HG03103 (cell line): ENCODE measurements at regions not wholly inside any gene's neighbourhood (a gene's known extent, or its start where the extent isn't known, plus 50 kb on each side); places are given as distances from the start of the nearest gene placed in this dataset.

ENCODE experiments used
- ATAC-seq: cut with Tn5 transposase; IDR thresholded peaks from one replicate; pipeline ENCODE4 v1.9.1; 2021; ENCODE audit warnings: low read depth; ENCODE audit not compliant: unreplicated experiment

DNA sequence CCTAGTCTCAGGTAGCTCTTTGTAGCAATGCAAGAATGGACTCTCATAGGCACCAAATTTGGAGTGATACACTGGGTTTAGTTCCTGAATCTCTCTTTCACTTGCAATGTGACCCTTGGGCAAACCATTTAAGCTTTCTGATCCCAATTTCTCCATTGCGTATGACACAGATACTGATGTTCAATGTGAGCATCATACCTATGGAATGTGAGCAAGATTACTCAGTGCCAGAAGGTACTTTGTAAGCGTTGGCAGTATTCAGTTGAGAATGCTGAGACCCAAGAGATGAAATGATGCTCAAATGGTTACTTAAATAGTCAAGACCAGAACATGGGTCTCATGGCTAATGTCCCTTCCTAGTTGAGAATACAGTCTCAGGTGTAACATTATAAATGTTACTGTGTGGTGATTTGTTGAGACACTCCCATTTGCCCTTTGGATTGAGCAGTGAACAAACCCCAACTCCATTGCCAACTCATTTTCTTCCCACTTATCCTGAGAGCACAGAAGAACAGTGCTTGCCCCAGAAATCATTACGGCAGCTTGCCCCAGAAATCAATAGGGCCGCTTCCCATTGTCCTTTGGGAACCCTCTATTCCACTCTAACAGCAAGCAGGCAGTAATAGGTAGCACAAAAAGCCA is 134.1 kb downstream of the SOX9 start:
- no peak for ATAC-seq

DNA sequence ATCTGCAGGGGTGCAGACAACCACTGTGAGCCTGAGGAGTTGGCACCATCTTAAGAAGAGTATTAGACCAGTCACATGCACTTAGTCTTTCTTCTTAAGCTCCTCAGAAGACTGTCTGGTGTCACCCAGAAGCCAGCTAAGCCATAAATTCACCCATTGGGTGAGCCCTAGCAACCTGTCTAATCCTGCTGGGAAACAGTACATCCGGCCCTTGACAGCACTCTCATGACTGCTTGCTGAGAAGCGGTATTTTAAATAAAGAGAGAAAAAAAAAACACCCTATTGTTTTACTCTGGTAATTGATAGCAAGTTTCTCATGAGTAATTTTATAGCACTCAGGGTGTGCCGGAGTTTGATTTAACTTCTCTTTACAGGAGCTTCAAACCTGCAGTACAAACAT is 134.7 kb downstream of the SOX9 start:
- ATAC-seq = no peak

DNA sequence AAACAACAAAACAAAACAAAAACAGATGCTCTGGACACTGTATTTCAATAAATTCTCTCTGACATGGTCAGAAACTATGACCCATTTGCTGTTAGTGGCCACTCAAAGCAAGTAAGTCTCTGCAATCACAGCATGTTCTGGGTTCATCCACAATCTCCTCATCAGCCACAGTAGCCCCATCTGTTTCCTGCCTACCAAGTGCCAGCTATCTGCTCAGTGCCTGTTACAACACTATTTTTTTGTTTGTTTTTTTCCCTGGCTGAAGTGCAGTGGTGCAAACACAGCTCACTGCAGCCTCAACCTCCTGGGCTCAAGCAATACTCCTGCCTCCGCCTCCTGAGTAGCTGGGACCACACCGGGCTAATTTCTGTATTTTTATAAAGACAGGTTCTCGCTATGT is 137.9 kb downstream of the SOX9 start:
- ATAC-seq = no peak

GRCh38 chr17:72259922-72260321 is 139.1 kb downstream of the SOX9 start:
- ATAC-seq = no peak

- no peak for ATAC-seq
Observed at GRCh38 chr17:72262766-72263165, 141.9 kb downstream of the SOX9 start.

DNA sequence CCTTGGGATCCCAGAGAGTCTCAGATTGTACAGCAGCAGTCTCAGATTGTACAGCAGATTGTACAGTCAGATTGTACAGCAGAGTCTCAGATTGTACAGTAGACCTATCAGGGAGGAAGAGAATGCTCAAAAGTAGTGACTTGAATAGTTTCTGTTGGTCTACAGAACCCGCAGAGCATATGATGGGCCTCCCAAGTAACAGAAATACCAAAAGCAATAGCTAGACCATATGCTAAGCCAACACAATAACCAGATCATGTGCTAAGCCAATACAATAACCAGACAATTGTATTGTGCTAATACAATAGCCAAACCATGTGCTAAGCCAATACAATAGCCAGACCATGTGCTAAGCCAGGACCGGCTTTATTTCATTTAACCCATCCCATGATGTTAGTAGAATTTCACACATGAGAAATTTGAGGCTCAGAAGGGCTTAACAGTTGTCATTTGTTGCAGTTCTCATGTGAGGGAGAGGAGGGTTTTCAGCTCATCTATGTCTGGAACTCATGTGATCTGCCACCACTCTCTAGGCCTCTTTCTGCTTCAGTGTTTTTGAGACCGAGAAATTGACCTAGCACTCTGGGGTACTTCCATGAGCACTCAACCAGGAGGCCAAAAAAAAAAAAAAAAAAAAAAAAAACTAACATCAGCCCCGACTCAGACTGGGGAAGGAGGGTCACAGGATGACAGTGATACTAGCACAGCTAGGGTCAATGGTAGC is 144.0 kb downstream of the SOX9 start:
- peak; percentile 51 for ATAC-seq

- ATAC-seq = no peak
Observed at GRCh38 chr17:72266112-72266775, 145.4 kb downstream of the SOX9 start.

DNA sequence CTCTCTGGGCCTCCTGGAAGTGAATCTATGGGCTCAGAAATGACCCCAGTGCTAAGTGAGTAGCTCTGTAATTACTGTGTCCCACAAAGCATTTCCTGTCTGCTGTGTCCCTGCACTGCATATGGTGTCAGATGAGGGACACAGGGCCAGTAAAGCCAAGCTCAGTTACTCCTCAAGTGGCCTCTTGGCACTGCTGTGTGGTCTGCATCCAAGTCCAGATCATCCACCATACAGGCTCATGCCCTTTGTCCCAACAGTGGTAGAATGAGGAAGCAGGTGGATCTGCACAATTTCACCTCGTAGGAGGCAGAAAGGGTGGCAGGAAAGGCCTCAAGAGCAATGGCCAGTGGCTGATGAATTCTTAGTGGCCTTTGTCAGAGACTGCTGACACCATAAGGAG is 146.8 kb downstream of the SOX9 start:
- ATAC-seq = no peak

DNA sequence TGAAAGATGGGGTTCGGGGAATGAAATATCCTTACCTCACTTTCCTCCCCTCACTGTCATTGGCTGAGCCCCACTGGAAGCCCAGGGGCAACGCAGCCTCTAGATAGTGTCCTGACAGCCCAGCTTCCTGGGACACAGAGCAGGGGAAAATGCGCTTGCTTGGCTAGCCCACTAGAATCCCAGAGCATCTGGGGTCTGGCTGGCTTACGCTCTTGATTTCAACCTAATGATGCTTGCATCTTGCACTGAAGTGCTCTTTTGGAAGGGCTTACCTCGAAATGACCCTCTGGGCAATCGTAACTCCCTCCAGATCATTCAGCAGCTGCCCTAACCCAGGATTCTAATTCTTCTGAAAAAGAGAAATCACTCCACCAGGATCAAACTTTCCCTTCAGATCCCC is 147.6 kb downstream of the SOX9 start:
- no peak for ATAC-seq

- ATAC-seq = no peak
Observed at GRCh38 chr17:72270273-72270924, 149.6 kb downstream of the SOX9 start.

- no peak for ATAC-seq
Observed at GRCh38 chr17:72271603-72272002, 150.8 kb downstream of the SOX9 start.

DNA sequence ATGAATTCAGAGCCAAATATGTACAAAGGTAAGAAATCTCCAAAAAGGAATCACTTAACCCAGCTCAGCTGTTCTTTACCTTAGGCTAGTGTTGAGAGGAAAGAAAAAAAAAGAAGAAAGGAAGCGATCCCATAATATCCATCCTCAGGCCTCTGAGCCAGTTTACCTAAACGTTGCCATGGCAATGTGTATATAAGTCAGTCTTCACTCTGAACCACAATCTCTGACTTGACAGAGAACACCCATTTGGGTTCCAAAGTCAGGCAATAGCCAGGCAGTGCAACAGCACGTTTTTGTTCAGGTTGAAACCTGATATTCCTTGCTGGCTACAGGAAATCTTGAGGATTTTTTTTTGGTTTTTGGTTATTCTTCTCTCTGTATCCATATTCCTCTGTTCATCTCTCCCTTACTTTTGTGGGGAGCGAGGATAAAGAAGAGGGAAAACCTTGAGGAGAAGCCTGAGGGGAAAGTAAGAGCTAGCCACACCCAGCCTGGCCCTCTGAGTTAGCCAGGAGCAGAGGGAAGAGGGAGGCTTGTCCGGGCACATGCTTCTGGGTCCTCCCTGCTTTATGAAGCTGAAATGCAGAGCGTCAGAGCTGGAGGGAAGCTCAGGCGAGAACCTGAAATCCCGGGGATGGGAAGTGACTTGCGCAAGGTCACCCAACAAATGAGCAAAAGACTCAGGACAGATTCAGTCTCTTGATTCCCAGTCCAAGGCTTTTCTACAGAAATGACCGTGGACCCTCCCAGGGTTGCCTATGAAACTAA is 152.7 kb downstream of the SOX9 start:
- no peak for ATAC-seq

GRCh38 chr17:72274614-72275013 is 153.8 kb downstream of the SOX9 start:
- ATAC-seq = no peak

- no peak for ATAC-seq
Observed at GRCh38 chr17:72280881-72281280, 160.1 kb downstream of the SOX9 start.

GRCh38 chr17:72282439-72283029 is 161.7 kb downstream of the SOX9 start:
- ATAC-seq = no peak

GRCh38 chr17:72284806-72285205 is 164.0 kb downstream of the SOX9 start:
- ATAC-seq = no peak

DNA sequence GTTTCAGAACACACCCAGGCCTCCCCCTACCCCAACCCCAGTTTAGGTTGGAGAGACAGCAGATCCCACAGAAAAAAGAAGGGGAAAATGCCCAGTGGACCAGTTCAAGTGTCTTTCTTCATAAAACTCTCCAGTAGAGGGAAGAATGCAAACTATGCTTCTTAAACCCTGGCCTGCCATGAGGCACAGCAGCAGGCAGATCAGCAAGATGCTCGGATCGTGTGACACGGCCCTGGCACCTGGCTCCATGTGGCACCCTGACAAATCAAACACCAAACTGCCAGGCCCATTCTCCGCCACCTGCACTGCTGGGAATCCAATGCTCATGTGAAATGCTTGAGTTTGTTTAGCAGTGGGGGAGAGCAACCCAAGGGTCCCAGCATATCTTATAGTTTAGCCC is 166.8 kb downstream of the SOX9 start:
- ATAC-seq = no peak

DNA sequence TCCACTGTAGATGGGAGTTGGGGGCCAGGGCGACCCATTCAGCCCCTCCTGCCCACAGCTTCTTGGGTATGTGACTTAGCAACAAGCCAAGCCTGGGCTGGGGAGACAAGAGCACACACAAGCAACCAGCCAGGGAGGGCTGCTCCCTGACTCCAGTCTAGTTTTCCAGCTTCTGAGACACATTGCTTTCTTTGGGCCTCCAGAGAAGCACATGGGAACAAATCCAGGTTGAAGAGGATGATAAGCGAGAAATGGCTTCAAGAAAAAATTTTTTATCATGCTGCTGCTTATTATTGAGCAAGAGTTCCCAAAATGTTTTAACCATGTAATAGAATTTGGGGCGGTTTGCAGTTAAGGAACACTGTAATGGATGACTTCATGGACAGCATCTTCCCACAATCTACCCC is 173.7 kb downstream of the SOX9 start:
- no peak for ATAC-seq

- ATAC-seq = no peak
Observed at GRCh38 chr17:72295916-72296315, 175.1 kb downstream of the SOX9 start.

DNA sequence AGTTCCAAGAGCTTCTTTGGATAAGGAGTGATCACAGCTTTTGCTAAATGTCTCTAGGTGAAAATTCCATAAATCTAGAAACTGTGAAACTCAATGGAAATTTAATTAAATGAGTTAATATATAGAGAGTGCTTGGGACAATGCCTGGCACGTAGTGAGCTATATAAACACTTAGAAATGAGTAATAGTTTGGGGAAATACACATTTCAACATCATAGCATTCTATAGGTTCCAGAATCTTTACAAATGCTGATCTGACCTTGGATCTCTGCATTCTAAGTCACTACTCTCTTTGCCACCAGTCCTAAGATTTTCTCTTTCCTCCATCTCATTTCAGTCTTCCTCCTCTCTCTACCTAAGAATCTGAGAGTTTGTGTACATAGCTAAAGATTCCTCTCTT is 175.6 kb downstream of the SOX9 start:
- no peak for ATAC-seq
